ENCODE measurements at regions not wholly inside any gene's neighbourhood (a gene's known extent, or its start where the extent isn't known, plus 50 kb on each side); places are given as distances from the start of the nearest gene placed in this dataset.

DNA sequence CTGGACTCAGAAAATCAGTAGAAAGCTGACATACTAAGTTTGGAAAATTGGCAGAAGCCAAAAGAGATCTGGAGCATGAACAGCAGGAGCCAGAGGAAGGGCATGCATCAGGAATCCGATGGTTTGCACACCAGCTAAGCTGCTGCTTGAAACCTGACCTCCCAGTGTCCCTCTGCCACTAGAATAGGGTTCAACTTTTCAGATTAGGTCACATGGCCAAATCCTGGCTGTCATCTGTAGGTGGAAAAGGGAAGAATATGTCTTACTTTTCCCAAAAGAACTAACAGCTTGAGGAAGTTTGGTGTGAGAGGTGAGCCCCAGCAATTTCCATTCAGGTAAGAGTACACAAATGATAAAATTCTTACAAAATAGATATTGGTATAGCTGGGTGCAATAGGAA, 732.6 kb downstream of the RERGL start:
- TF ChIP-seq CTCF (IDR thresholded peaks at IDR 0.05) (no peak), POLR2A (IDR thresholded peaks at IDR 0.05) (no peak)
- H3K27ac ChIP-seq: no peak overlapping the region
- no peak overlapping the region for H3K4me3 ChIP-seq
- no peaks in the 10 kb centered on the region for H3K9me3 ChIP-seq
- DNase-seq: no peak
- no peaks in the 10 kb centered on the region for H3K4me1 ChIP-seq
- H3K36me3 ChIP-seq: no peaks in the 10 kb centered on the region
- no peaks in the 10 kb centered on the region for H3K27me3 ChIP-seq
- intact Hi-C loops (cut with DNase I; ENCODE audit: low total_unique reads): no loop called here

GRCh38 chr12:17352164-17352563, 737.8 kb downstream of the RERGL start:
- H3K27ac ChIP-seq: no peak overlapping the region
- H3K4me1 ChIP-seq: no peaks in the 10 kb centered on the region
- H3K9me3 ChIP-seq: no peaks in the 10 kb centered on the region
- H3K27me3 ChIP-seq: no peaks in the 10 kb centered on the region
- H3K4me3 ChIP-seq: no peak overlapping the region
- H3K36me3 ChIP-seq: no peaks in the 10 kb centered on the region
- DNase-seq: no peak
- no peak for TF ChIP-seq POLR2A (IDR thresholded peaks at IDR 0.05)
- TF ChIP-seq CTCF (IDR thresholded peaks at IDR 0.05): no peak
- intact Hi-C loops (cut with DNase I; ENCODE audit: low total_unique reads): no loop called here

- Histone ChIP-seq H3K27me3 (no peaks in the 10 kb centered on the region), H3K4me3 (no peak overlapping the region), H3K4me1 (no peaks in the 10 kb centered on the region), H3K9me3 (no peaks in the 10 kb centered on the region), H3K36me3 (no peaks in the 10 kb centered on the region), H3K27ac (no peak overlapping the region)
- TF ChIP-seq CTCF (IDR thresholded peaks at IDR 0.05): no peak
- TF ChIP-seq POLR2A (IDR thresholded peaks at IDR 0.05): no peak
- DNase-seq: no peak
- intact Hi-C loops (cut with DNase I; ENCODE audit: low total_unique reads): no loop called here
Measured at GRCh38 chr12:17348311-17348710, 741.7 kb downstream of the RERGL start.

DNA sequence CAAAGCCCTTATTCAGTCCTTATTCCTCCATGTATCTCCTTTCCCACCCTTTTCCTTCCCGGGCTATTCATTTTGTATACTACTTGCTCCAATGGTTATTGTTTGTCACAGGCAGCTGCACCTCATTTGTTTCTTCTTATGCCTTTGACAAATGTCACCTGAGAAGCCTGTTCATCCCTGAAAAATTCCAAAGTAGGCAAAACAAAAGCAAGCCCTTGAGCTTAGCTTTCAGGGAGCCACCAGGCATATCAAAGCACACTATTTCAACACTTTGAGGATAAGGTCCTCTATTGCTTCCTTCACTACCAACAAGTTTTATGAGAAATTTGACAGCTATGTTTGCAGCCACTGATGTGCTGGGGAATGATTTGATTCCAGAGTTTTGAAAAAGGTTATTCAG, 738.7 kb upstream of the LMO3 start:
- H3K36me3 ChIP-seq: no peaks in the 10 kb centered on the region
- DNase-seq: no peak
- no peak overlapping the region for H3K27ac ChIP-seq
- no peaks in the 10 kb centered on the region for H3K9me3 ChIP-seq
- H3K4me1 ChIP-seq: no peaks in the 10 kb centered on the region
- intact Hi-C loops (cut with DNase I; ENCODE audit: low total_unique reads): no loop called here
- TF ChIP-seq CTCF (IDR thresholded peaks at IDR 0.05) (no peak), POLR2A (IDR thresholded peaks at IDR 0.05) (no peak)
- no peak overlapping the region for H3K4me3 ChIP-seq
- no peaks in the 10 kb centered on the region for H3K27me3 ChIP-seq

DNA sequence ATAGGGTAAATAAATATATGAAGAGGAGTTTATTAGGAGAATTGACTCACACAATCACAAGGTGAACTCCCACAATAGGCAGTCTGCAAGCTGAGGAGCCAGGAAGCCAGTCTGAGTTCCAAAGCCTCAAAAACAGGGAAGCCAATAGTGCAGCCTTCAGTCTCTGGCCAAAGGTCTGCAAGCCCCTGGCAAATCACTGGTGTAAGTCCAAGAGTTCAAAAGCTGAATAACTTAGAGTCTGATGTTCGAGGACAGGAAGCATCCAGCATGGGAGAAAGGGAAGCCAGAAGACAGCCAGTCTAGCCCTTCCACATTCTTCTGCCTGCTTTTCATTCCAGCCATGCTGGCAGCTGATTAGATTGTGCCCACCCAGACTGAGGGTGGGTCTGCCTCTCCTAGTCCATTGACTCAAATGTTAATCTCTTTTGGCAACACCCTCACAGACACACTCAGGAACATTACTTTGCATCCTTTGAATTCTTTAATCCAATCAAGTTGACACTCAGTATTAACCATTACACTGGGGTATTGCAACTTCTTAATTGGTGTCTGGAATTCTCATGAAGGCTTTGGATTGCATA, 736.5 kb upstream of the LMO3 start:
- DNase-seq: no peak
- TF ChIP-seq CTCF (IDR thresholded peaks at IDR 0.05): no peak
- TF ChIP-seq POLR2A (IDR thresholded peaks at IDR 0.05): no peak
- H3K4me3 ChIP-seq: no peak overlapping the region
- H3K36me3 ChIP-seq: no peaks in the 10 kb centered on the region
- H3K27ac ChIP-seq: no peak overlapping the region
- H3K4me1 ChIP-seq: no peaks in the 10 kb centered on the region
- H3K27me3 ChIP-seq: no peaks in the 10 kb centered on the region
- intact Hi-C loops (cut with DNase I; ENCODE audit: low total_unique reads): no loop called here
- H3K9me3 ChIP-seq: no peaks in the 10 kb centered on the region

Data from uterus (tissue), 3 donors.